CD14-positive monocyte (primary cell): ENCODE measurements at regions not wholly inside any gene's neighbourhood (a gene's known extent, or its start where the extent isn't known, plus 50 kb on each side); places are given as distances from the start of the nearest gene placed in this dataset.

Experiments used
- DNase-seq, 3 donors: peaks; one replicate each; pipeline ENCODE4 v3.0.0-alpha.2; 2011 to 2022
- H2AFZ ChIP-seq: 2 replicates; pipeline ENCODE4 v1.6.0; 2012; ENCODE audit warnings: mild to moderate bottlenecking, low read depth, low read length, inconsistent platforms; ENCODE audit not compliant: insufficient read depth, poor library complexity, severe bottlenecking
- H3K27ac ChIP-seq, 2 donors: 1 replicate in 1 of 2; 2 replicates in 1 of 2; pipeline ENCODE4 v1.5.1; 2012 to 2013; ENCODE audit warnings: low read length in 2 of 2, control low read depth in 1 of 2, inconsistent platforms in 1 of 2, low read depth in 1 of 2, mild to moderate bottlenecking in 1 of 2
- H3K27me3 ChIP-seq, 2 donors: one replicate each; pipeline versions ENCODE4 v1.6.0 to v1.6.1; 2011 to 2013; ENCODE audit warnings: low read length in 2 of 2; ENCODE audit not compliant: control insufficient read depth in 2 of 2, insufficient read depth in 2 of 2
- H3K36me3 ChIP-seq, 2 donors: replicated peaks in 1 of 2; 1 replicate in 1 of 2; 2 replicates in 1 of 2; pipeline versions ENCODE4 v1.5.1 to v1.6.1; 2012 to 2013; ENCODE audit warnings: low read length in 2 of 2, control low read depth in 1 of 2, inconsistent platforms in 1 of 2, mild to moderate bottlenecking in 1 of 2; ENCODE audit not compliant: insufficient read depth in 2 of 2, control insufficient read depth in 1 of 2
- H3K4me1 ChIP-seq, 2 donors: 1 replicate in 1 of 2; 2 replicates in 1 of 2; pipeline versions ENCODE4 v1.5.1 to v1.6.1; 2012 to 2013; ENCODE audit warnings: low read length in 2 of 2, control low read depth in 1 of 2, inconsistent platforms in 1 of 2, mild to moderate bottlenecking in 1 of 2, moderate library complexity in 1 of 2; ENCODE audit not compliant: insufficient read depth in 2 of 2, control insufficient read depth in 1 of 2
- H3K4me2 ChIP-seq: replicated peaks from 2 replicates; pipeline ENCODE3; 2012; ENCODE audit warnings: low read length, moderate library complexity, mild to moderate bottlenecking; ENCODE audit not compliant: poor library complexity, severe bottlenecking; ENCODE audit errors: extremely low read depth
- H3K4me3 ChIP-seq, 3 experiments: fragments of 200-600 bp in 1 of 3; sonication (generic) in 1 of 3; replicated peaks in 1 of 3; 1 replicate in 2 of 3; 2 replicates in 1 of 3; pipeline ENCODE4 v1.5.1; 2011 to 2013; ENCODE audit warnings: low read length in 3 of 3, mild to moderate bottlenecking in 3 of 3, control low read depth in 2 of 3, low read depth in 2 of 3, inconsistent platforms in 1 of 3, moderate library complexity in 1 of 3
- H3K79me2 ChIP-seq: 2 replicates; pipeline ENCODE4 v1.6.0; 2012; ENCODE audit warnings: mild to moderate bottlenecking, control low read depth, inconsistent platforms, low read length, moderate library complexity; ENCODE audit not compliant: insufficient read depth
- H3K9ac ChIP-seq: 2 replicates; pipeline ENCODE4 v1.6.0; 2017; ENCODE audit warnings: low read length, mild to moderate bottlenecking; ENCODE audit not compliant: insufficient read depth, poor library complexity, severe bottlenecking
- H3K9me3 ChIP-seq, 2 donors: replicated peaks in 1 of 2; 1 replicate in 1 of 2; 2 replicates in 1 of 2; pipeline versions ENCODE4 v1.5.1 to v1.6.1; 2012 to 2013; ENCODE audit warnings: low read length in 2 of 2, control low read depth in 1 of 2; ENCODE audit not compliant: control insufficient read depth in 1 of 2, insufficient read depth in 1 of 2
- H4K20me1 ChIP-seq: 2 replicates; pipeline ENCODE4 v1.6.0; 2012; ENCODE audit warnings: mild to moderate bottlenecking, low read length, control low read depth, moderate library complexity; ENCODE audit not compliant: insufficient read depth
- H3K27ac Mint-ChIP-seq, 7 donors: one replicate each; pipeline ENCODE4 v1.8.0; 2020; ENCODE audit warnings: mild to moderate bottlenecking in 7 of 7, mixed read lengths in 7 of 7, moderate library complexity in 6 of 7, inconsistent platforms in 2 of 7
- H3K27me3 Mint-ChIP-seq, 3 donors: one replicate each; pipeline ENCODE4 v1.8.0; 2021 to 2022; ENCODE audit warnings: low read depth in 3 of 3, mild to moderate bottlenecking in 3 of 3, mixed read lengths in 3 of 3, moderate library complexity in 3 of 3, inconsistent platforms in 1 of 3
- H3K36me3 Mint-ChIP-seq, 2 donors: one replicate each; pipeline ENCODE4 v1.8.0; 2020; ENCODE audit warnings: mixed read lengths in 2 of 2, inconsistent platforms in 1 of 2, mild to moderate bottlenecking in 1 of 2
- H3K4me1 Mint-ChIP-seq: one replicate; pipeline ENCODE4 v1.8.0; 2020; ENCODE audit warnings: mild to moderate bottlenecking, mixed read lengths
- H3K4me3 Mint-ChIP-seq, 2 donors: one replicate each; pipeline ENCODE4 v1.8.0; 2020; ENCODE audit warnings: mild to moderate bottlenecking in 2 of 2, mixed read lengths in 2 of 2, moderate library complexity in 1 of 2
- H3K9me3 Mint-ChIP-seq, 7 donors: one replicate each; pipeline ENCODE4 v1.8.0; 2020 to 2022; ENCODE audit warnings: mixed read lengths in 7 of 7, mild to moderate bottlenecking in 6 of 7, moderate library complexity in 6 of 7, inconsistent platforms in 2 of 7
- WGBS: methylation state at CpG from one replicate; pipeline ENCODE4 v1.1.5; 2013; ENCODE audit warnings: missing lambda C conversion rate; ENCODE audit not compliant: insufficient coverage; 5-methylcytosine and 5-hydroxymethylcytosine counted together
- intact Hi-C, 2 donors: fragments of 100-400 bp; cut with micrococcal nuclease; formaldehyde crosslinking; loops; one replicate each; pipeline versions ENCODE4 v1.15.0 to v1.15.1; 2023
- TF ChIP-seq, protein P1 (sequence below): fragments of 200-600 bp; IDR thresholded peaks from one replicate; pipeline ENCODE4 v1.8.0; 2022; ENCODE audit warnings: antibody characterized with exemption, mild to moderate bottlenecking

- Histone ChIP-seq H2AFZ (no peak overlapping the region), H3K27me3 (peaks cover 2 to 14% of the 10 kb centered on the region in 2 donors), H3K79me2 (no peaks in the 10 kb centered on the region), H3K9ac (no peak overlapping the region), H3K4me3 (no peak overlapping the region), H3K4me2 (no peak overlapping the region), H3K4me1 (no peaks in the 10 kb centered on the region), H3K36me3 (no peaks in the 10 kb centered on the region), H3K9me3 (no peaks in the 10 kb centered on the region), H3K27ac (no peak overlapping the region), H4K20me1 (no peaks in the 10 kb centered on the region)
- TF ChIP-seq, protein P1, sequence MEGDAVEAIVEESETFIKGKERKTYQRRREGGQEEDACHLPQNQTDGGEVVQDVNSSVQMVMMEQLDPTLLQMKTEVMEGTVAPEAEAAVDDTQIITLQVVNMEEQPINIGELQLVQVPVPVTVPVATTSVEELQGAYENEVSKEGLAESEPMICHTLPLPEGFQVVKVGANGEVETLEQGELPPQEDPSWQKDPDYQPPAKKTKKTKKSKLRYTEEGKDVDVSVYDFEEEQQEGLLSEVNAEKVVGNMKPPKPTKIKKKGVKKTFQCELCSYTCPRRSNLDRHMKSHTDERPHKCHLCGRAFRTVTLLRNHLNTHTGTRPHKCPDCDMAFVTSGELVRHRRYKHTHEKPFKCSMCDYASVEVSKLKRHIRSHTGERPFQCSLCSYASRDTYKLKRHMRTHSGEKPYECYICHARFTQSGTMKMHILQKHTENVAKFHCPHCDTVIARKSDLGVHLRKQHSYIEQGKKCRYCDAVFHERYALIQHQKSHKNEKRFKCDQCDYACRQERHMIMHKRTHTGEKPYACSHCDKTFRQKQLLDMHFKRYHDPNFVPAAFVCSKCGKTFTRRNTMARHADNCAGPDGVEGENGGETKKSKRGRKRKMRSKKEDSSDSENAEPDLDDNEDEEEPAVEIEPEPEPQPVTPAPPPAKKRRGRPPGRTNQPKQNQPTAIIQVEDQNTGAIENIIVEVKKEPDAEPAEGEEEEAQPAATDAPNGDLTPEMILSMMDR, result peak; percentile 38
- no peak for DNase-seq
- Mint-ChIP-seq H3K4me3 (no peak overlapping the region), H3K27me3 (peaks cover 15 to 27% (median 16%) of the 10 kb centered on the region in 3 donors), H3K9me3 (peaks cover 0 to 7% (median 2%) of the 10 kb centered on the region in 7 donors), H3K36me3 (no peaks in the 10 kb centered on the region), H3K4me1 (peaks cover 4% of the 10 kb centered on the region), H3K27ac (no peak overlapping the region)
- intact Hi-C loops, result no loop called here
- 87% methylated on average over 3 of the region's 5 CpGs for WGBS
These were observed 104.4 kb upstream of the PRNP start for GRCh38 chr20:4581838-4582237.

GRCh38 chr20:4578375-4578774 lies 107.9 kb upstream of the PRNP start:
- Histone ChIP-seq H3K4me2 (no peak overlapping the region), H3K79me2 (no peaks in the 10 kb centered on the region), H3K27me3 (peaks cover 6 to 19% of the 10 kb centered on the region in 2 donors), H3K4me1 (no peaks in the 10 kb centered on the region), H2AFZ (no peak overlapping the region), H3K9me3 (no peaks in the 10 kb centered on the region), H3K4me3 (no peak overlapping the region), H3K27ac (no peak overlapping the region), H4K20me1 (no peaks in the 10 kb centered on the region), H3K36me3 (no peaks in the 10 kb centered on the region), H3K9ac (no peak overlapping the region)
- Mint-ChIP-seq H3K9me3 (peaks cover 0 to 2% (median 0%) of the 10 kb centered on the region in 7 donors), H3K27me3 (peaks cover 14 to 26% (median 21%) of the 10 kb centered on the region in 3 donors), H3K4me1 (peaks cover 2% of the 10 kb centered on the region), H3K4me3 (no peak overlapping the region), H3K27ac (no peak overlapping the region), H3K36me3 (no peaks in the 10 kb centered on the region)
- intact Hi-C loops, result no loop called here
- no CpG with 5 or more reads among the region's 1 CpG for WGBS
- TF ChIP-seq, protein P1, result no peak
- no peak for DNase-seq
